HUES64 (cell line): ENCODE measurements at regions not wholly inside any gene's neighbourhood (a gene's known extent, or its start where the extent isn't known, plus 50 kb on each side); places are given as distances from the start of the nearest gene placed in this dataset.

ENCODE experiments used
- H3K27ac ChIP-seq: 2 replicates; pipeline ENCODE4 v1.7.0; 2013; ENCODE audit warnings: low read depth, low read length, inconsistent platforms
- H3K27me3 ChIP-seq: 2 replicates; pipeline ENCODE4 v1.6.1; 2013; ENCODE audit warnings: mild to moderate bottlenecking, low read length; ENCODE audit not compliant: insufficient read depth
- H3K36me3 ChIP-seq: 2 replicates; pipeline ENCODE4 v1.6.1; 2013; ENCODE audit warnings: mild to moderate bottlenecking, low read length; ENCODE audit not compliant: insufficient read depth
- H3K4me1 ChIP-seq: 2 replicates; pipeline ENCODE4 v1.6.1; 2013; ENCODE audit warnings: mild to moderate bottlenecking, low read length, moderate library complexity; ENCODE audit not compliant: insufficient read depth
- H3K4me3 ChIP-seq: 2 replicates; pipeline ENCODE4 v1.5.1; 2013; ENCODE audit warnings: mild to moderate bottlenecking, low read length, moderate library complexity
- H3K9ac ChIP-seq: 2 replicates; pipeline ENCODE4 v1.6.1; 2013; ENCODE audit warnings: mild to moderate bottlenecking, low read depth, low read length
- H3K9me3 ChIP-seq: 2 replicates; pipeline ENCODE4 v1.6.1; 2013; ENCODE audit warnings: low read depth, low read length; ENCODE audit not compliant: insufficient read depth
- WGBS: fragments of 150-250, 120-280 bp; methylation state at CpG from one replicate; pipeline ENCODE4 v1.1.7; 2013; ENCODE audit warnings: missing lambda C conversion rate; 5-methylcytosine and 5-hydroxymethylcytosine counted together

GRCh38 chr13:104281910-104282309 lies 1215.7 kb upstream of the SLC10A2 start:
- Histone ChIP-seq H3K9me3 (no peaks in the 10 kb centered on the region), H3K4me3 (no peak overlapping the region), H3K9ac (no peak overlapping the region), H3K36me3 (no peaks in the 10 kb centered on the region), H3K27ac (no peak overlapping the region), H3K4me1 (peaks cover 4% of the 10 kb centered on the region; the same call in 1 of the 2 replicates), H3K27me3 (no peaks in the 10 kb centered on the region)
- 94% methylated on average over 4 of the region's 4 CpGs for WGBS

GRCh38 chr13:104270731-104271130 lies 1204.5 kb upstream of the SLC10A2 start:
- Histone ChIP-seq H3K9ac (no peak overlapping the region), H3K36me3 (no peaks in the 10 kb centered on the region), H3K4me1 (no peaks in the 10 kb centered on the region), H3K27ac (no peak overlapping the region), H3K27me3 (no peaks in the 10 kb centered on the region), H3K9me3 (no peaks in the 10 kb centered on the region), H3K4me3 (no peak overlapping the region)
- 98% methylated on average over 3 of the region's 3 CpGs for WGBS

GRCh38 chr13:104267206-104267811 lies 1201.1 kb upstream of the SLC10A2 start:
- no peak overlapping the region for H3K27ac ChIP-seq
- no peaks in the 10 kb centered on the region for H3K27me3 ChIP-seq
- H3K9me3 ChIP-seq, result no peaks in the 10 kb centered on the region
- H3K4me1 ChIP-seq, result no peaks in the 10 kb centered on the region
- H3K36me3 ChIP-seq, result no peaks in the 10 kb centered on the region
- H3K4me3 ChIP-seq, result no peak overlapping the region
- 97% methylated on average over 6 of the region's 6 CpGs for WGBS
- H3K9ac ChIP-seq, result no peak overlapping the region

- H3K27me3 ChIP-seq, result no peaks in the 10 kb centered on the region
- no peaks in the 10 kb centered on the region for H3K9me3 ChIP-seq
- H3K36me3 ChIP-seq, result no peaks in the 10 kb centered on the region
- H3K9ac ChIP-seq, result no peak overlapping the region
- WGBS, result 92% methylated on average over 3 of the region's 3 CpGs
- H3K27ac ChIP-seq, result no peak overlapping the region
- H3K4me1 ChIP-seq, result peaks cover 27% of the 10 kb centered on the region
- no peak overlapping the region for H3K4me3 ChIP-seq
Measured at GRCh38 chr13:104256701-104257100, 1190.5 kb upstream of the SLC10A2 start.

GRCh38 chr13:104253063-104253680 lies 1187.0 kb upstream of the SLC10A2 start:
- H3K9ac ChIP-seq, result peak overlapping the region; percentile 15; the same call in 1 of the 2 replicates
- peaks cover 31% of the 10 kb centered on the region for H3K4me1 ChIP-seq
- no peaks in the 10 kb centered on the region for H3K27me3 ChIP-seq
- no peaks in the 10 kb centered on the region for H3K9me3 ChIP-seq
- 91% methylated on average over 4 of the region's 5 CpGs for WGBS
- H3K36me3 ChIP-seq, result no peaks in the 10 kb centered on the region
- peak overlapping the region; percentile 66 for H3K27ac ChIP-seq
- no peak overlapping the region; the same call in 1 of the 2 replicates for H3K4me3 ChIP-seq

GRCh38 chr13:104251931-104252330 lies 1185.7 kb upstream of the SLC10A2 start:
- Histone ChIP-seq H3K4me1 (peaks cover 31% of the 10 kb centered on the region), H3K4me3 (no peak overlapping the region), H3K9ac (no peak overlapping the region), H3K9me3 (no peaks in the 10 kb centered on the region), H3K27me3 (no peaks in the 10 kb centered on the region), H3K36me3 (no peaks in the 10 kb centered on the region), H3K27ac (no peak overlapping the region)

- Histone ChIP-seq H3K27me3 (no peaks in the 10 kb centered on the region), H3K4me1 (peaks cover 4% of the 10 kb centered on the region; the same call in 1 of the 2 replicates), H3K27ac (no peak overlapping the region), H3K4me3 (no peak overlapping the region), H3K9ac (no peak overlapping the region), H3K36me3 (no peaks in the 10 kb centered on the region), H3K9me3 (no peaks in the 10 kb centered on the region)
Measured at GRCh38 chr13:104246955-104247354, 1180.7 kb upstream of the SLC10A2 start.

- Histone ChIP-seq H3K9me3 (no peaks in the 10 kb centered on the region), H3K27me3 (no peaks in the 10 kb centered on the region), H3K27ac (no peak overlapping the region), H3K4me1 (no peaks in the 10 kb centered on the region), H3K4me3 (no peak overlapping the region), H3K9ac (no peak overlapping the region), H3K36me3 (no peaks in the 10 kb centered on the region)
- WGBS, result 96% methylated on average over 5 of the region's 6 CpGs
Measured at GRCh38 chr13:104206450-104207044, 1140.3 kb upstream of the SLC10A2 start.

- Histone ChIP-seq H3K9ac (no peak overlapping the region), H3K4me1 (no peaks in the 10 kb centered on the region), H3K27ac (no peak overlapping the region), H3K27me3 (no peaks in the 10 kb centered on the region), H3K9me3 (no peaks in the 10 kb centered on the region), H3K36me3 (no peaks in the 10 kb centered on the region), H3K4me3 (no peak overlapping the region)
- 84% methylated on average over 2 of the region's 2 CpGs for WGBS
Measured at GRCh38 chr13:104204177-104204576, 1138.0 kb upstream of the SLC10A2 start.

GRCh38 chr13:104198801-104199200 lies 1132.6 kb upstream of the SLC10A2 start:
- 90% methylated on average over 1 of the region's 1 CpG for WGBS

GRCh38 chr13:104196611-104197010 lies 1130.4 kb upstream of the SLC10A2 start:
- no peak overlapping the region for H3K9ac ChIP-seq
- no peaks in the 10 kb centered on the region for H3K9me3 ChIP-seq
- H3K27me3 ChIP-seq, result no peaks in the 10 kb centered on the region
- H3K36me3 ChIP-seq, result no peaks in the 10 kb centered on the region
- no peaks in the 10 kb centered on the region for H3K4me1 ChIP-seq
- H3K4me3 ChIP-seq, result no peak overlapping the region
- 86% methylated on average over 4 of the region's 5 CpGs for WGBS
- H3K27ac ChIP-seq, result no peak overlapping the region

More at GRCh38 chr13:104198801-104199200, 1132.6 kb upstream of the SLC10A2 start:
- Histone ChIP-seq H3K9ac (no peak overlapping the region), H3K4me3 (no peak overlapping the region), H3K9me3 (no peaks in the 10 kb centered on the region), H3K27me3 (no peaks in the 10 kb centered on the region), H3K4me1 (no peaks in the 10 kb centered on the region), H3K36me3 (no peaks in the 10 kb centered on the region), H3K27ac (no peak overlapping the region)
